ENCODE measurements at regions not wholly inside any gene's neighbourhood (a gene's known extent, or its start where the extent isn't known, plus 50 kb on each side); places are given as distances from the start of the nearest gene placed in this dataset.
"Not testable (repeated sequence)": the region's sequence is repeated elsewhere in the genome, so short reads cannot be mapped to it uniquely, and the experiment has no call there.

DNA sequence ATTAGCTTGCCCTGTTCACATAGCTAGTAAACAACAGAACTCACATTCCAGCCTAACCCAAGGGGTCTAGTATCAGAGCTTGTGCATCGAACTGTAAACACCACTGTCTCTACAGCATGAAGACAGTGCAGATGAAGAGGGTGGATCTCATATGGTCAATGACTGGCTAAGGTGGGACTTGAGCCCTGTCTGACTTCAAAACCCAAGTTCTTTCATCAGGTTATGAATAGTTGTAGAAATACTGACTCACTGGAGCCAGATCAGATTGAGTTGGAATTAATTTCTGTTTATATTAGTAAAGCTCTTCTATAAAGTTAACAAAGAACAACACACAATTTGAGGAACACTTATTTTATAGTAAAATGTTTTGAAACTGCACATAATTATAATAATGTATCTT, 161.7 kb upstream of the ARHGAP20 start:
- DNase-seq (ENCODE audit: low spot score) = no peak

- no peak for DNase-seq (ENCODE audit: low spot score)
Observed at GRCh38 chr11:110870816-110871522, 158.7 kb upstream of the ARHGAP20 start.

DNA sequence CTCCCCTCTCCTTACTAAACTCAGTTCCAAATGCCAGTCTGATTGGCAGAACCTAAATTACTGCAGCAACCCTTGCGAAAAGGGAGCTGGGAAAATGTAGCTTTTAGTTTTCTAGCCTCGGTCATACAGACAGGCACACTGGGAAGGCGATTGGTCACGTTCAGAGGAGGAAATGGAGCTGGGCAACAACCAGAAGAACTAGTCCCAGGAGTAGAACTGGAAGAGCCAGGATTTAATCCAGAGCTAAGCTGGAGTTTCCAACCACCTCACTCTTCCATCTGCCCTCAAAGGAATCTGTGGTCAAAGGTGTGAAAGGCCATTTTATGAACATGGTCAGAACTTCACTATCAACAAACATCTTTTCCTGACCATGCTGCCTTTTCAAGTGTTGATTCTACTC, 155.7 kb upstream of the ARHGAP20 start:
- no peak for DNase-seq (ENCODE audit: low spot score)

DNA sequence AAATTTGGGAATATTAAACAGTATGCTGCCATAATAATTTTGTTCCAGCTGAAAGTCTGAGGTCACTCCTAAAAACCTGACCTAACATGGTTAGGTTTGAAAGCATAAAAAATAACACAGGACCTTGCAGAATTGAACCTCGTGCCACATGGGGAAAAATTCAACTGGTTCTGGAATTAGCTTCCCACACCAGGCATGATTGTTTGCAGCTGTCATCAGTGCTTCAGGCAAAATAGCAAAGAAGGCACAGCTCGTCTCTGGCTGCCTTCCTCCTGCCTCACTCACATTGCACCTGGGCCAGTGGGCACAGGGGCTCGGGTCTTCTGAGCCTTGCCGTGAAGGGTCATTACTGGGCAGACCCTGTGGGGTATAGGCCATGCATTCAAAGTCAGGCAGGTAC, 153.8 kb upstream of the ARHGAP20 start:
- no peak for DNase-seq (ENCODE audit: low spot score)

DNA sequence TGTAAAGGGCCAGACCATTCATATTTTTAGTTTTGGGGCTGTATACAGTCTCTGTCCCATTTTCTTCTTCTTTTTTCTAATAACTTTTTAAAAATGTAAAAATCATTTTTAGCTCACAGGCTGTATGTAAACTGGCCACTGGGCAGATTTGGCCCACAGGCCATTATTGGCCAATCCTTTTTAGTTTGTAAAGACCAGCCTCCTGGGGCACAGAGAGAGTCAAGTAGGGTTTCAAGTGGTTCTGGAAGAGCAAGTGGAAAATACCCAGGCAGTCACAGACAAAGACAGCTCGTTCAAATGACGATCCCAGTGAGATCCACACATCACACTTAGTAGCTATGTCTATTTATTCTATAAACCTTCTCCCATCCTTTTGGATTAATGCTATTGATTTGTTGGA, 150.2 kb upstream of the ARHGAP20 start:
- DNase-seq (ENCODE audit: low spot score) = no peak

GRCh38 chr11:110860461-110860860, 148.2 kb upstream of the ARHGAP20 start:
- no peak for DNase-seq (ENCODE audit: low spot score)

GRCh38 chr11:110859998-110860397, 147.8 kb upstream of the ARHGAP20 start:
- no peak for DNase-seq (ENCODE audit: low spot score)

DNA sequence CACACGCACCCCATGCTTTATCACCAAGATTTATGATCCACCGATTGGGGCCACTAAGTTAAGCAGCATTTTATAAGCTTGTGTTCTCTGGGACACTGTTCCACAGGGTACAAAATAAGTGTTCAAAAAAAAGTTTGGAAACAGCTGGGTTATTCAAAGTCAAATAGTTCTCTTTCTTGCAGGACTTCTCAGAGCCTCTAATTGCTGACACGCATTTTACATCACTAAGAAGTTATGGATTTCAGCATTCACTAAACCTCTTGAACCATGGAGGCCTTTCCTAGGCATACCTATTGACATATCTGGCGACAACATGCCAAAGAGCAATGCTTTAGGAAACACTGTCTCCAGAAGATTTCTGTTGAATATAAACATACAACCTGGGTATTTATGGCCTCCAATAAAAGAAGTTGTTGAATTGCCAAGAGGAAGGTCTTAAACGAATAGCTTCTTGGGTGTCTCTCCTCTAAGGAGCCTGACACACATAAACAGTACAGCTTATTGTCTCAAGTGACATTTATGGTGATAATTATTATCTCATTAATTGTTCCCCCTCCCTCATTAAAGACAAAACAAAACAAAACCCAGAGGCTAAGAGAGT, 147.1 kb upstream of the ARHGAP20 start:
- DNase-seq (ENCODE audit: low spot score) = no peak

DNA sequence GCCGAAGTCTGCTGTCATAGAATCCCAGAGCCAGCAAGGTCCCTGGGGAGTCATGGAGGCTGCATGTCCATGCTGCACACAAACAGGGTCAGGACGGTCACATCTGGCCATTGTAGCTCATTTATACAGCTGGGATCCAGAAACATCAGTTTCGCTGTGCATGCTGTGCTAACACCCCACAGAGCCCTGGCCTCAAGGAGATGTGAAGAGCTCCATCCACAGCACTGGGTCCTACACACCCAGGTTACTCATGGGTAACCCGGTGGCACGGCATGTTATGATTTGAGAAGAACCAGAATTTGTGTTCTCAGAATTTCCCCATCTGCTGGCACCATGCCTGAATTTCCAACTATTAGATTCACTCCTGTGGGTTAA, 146.3 kb upstream of the ARHGAP20 start:
- DNase-seq (ENCODE audit: low spot score) = no peak

- no peak for DNase-seq (ENCODE audit: low spot score)
Observed at GRCh38 chr11:110857892-110858546, 145.8 kb upstream of the ARHGAP20 start.

DNA sequence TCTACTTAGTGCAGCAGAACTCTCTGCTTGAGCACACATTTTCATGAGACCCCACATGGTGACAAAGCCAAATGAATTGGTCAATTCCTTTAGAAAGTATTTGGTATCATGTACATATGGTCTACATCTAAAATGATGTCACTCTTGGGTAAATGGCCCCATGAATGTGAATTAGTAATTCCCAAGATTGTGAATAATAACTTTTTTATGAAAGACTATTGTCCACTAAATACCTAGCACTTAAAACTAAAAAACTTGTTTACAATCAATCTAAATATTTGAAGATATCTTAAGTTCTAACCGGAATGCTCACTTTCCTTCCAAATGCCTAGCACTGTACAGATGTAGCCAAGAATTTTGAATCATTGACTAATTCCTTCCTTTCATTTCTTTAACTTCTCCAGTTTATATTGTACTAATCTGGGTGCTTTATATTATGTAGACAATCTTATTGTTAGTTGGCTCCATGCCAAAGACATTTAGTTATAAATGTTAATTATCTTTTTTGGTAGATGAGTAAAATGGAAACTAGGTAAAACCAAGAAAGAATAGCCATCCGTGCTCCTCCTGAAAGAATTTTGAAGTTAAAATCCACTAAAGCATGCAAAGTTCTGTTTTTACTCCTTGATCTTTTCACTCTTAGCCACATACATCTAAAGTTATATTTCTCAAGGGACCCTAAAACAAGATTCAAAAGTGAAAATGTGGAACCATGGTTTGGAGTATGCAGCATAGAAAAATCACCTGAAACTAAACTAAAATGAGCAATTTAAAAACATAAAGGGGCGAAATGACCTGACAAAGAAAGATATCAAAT, 145.0 kb upstream of the ARHGAP20 start:
- no peak for DNase-seq (ENCODE audit: low spot score)

DNA sequence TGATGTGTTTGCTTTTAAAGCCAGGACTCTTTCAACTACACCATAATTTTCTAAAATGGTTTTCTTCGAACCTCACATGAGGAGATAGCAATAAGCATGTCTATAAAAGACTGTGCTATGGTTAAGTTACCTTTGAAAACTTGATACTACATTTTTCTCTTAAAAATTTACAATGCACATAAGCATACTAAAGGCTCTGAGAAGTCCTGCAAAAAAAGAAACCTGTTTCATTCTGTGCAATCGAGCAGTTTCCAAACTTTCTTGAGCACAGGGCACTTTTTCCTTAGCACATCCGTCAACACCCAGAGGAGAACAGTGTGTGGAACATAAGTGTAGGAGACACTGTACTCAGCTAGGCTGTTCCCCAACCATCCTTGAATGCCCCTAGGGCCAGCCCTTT, 144.1 kb upstream of the ARHGAP20 start:
- DNase-seq (ENCODE audit: low spot score) = no peak

DNA sequence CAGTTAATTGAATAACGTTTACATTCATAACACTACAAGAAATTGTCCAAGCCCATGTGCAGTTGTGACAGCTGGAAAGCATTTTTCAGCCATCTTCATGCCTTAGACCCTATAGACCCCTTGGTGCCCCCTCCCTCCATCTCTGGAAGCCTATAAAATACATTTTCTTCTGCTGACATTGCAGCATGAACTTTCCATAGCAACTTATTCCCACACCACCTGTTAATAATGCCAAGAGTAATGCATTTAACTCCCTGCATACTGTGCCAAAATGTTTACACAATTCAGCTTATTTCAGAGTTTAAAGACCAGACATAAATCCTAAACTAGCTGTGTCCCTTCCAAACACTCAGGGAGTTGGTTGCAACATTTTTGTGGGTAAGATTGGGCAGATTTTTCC, 143.0 kb upstream of the ARHGAP20 start:
- no peak for DNase-seq (ENCODE audit: low spot score)

DNA sequence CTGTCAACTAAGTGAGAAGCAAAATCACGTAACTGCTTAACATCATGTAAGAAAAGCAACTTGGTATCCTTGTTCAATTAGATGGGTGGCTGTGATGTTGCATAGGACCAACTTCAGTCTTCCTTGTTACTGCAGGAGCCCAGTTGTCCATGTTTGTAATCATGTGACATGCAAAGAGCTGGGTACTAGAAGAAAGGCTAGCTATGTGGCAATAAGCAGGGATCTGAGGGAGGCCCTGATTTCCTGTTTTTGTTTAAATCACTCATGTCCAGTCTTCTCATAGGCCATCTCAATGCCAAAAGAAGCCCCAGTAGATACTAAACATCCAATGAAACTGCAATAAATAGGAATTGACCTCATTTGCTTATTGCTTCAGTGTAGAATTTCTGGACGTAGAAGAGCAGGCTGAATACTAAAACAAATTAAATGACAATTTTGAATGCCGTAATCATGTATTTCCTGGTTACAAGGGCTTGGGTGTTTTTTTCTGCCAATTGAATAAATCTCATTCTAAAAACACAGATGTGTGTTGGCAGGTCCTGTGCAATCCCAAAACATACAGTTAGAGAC, 140.8 kb upstream of the ARHGAP20 start:
- no peak for DNase-seq (ENCODE audit: low spot score)

- DNase-seq (ENCODE audit: low spot score) = no peak
Observed at GRCh38 chr11:110850846-110851245, 138.6 kb upstream of the ARHGAP20 start.

- DNase-seq (ENCODE audit: low spot score) = not testable (repeated sequence)
Observed at GRCh38 chr11:110843053-110843452, 130.8 kb upstream of the ARHGAP20 start.

GRCh38 chr11:110838808-110839207, 126.6 kb upstream of the ARHGAP20 start:
- DNase-seq (ENCODE audit: low spot score) = no peak

DNA sequence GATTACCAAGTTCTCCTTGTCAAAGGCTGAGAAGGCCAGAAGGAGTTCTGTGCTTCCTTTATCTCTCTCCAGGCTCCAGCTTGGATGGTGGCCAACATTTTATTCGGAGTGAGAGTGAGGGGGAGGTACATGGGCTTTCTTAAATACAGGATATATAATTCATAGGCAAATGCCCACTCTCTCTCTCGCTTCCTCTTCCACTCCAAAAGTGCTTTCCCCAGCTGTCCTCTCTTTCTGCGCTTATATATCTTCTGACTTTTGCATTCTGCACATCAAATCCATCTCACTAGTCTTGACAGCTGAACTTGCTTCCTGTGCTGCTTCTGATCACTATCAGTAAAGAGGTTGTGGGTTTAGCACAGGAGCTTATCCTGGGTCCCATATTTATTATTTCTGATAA, 125.4 kb upstream of the ARHGAP20 start:
- no peak for DNase-seq (ENCODE audit: low spot score)

GRCh38 chr11:110835106-110835505, 122.9 kb upstream of the ARHGAP20 start:
- no peak for DNase-seq (ENCODE audit: low spot score)

- DNase-seq (ENCODE audit: low spot score) = no peak
Observed at GRCh38 chr11:110833033-110833484, 120.8 kb upstream of the ARHGAP20 start.

GRCh38 chr11:110832539-110832938, 120.3 kb upstream of the ARHGAP20 start:
- DNase-seq (ENCODE audit: low spot score) = no peak

- DNase-seq (ENCODE audit: low spot score) = no peak
Observed at GRCh38 chr11:110832080-110832479, 119.8 kb upstream of the ARHGAP20 start.
